ENCODE measurements at regions not wholly inside any gene's neighbourhood (a gene's known extent, or its start where the extent isn't known, plus 50 kb on each side); places are given as distances from the start of the nearest gene placed in this dataset.

DNA sequence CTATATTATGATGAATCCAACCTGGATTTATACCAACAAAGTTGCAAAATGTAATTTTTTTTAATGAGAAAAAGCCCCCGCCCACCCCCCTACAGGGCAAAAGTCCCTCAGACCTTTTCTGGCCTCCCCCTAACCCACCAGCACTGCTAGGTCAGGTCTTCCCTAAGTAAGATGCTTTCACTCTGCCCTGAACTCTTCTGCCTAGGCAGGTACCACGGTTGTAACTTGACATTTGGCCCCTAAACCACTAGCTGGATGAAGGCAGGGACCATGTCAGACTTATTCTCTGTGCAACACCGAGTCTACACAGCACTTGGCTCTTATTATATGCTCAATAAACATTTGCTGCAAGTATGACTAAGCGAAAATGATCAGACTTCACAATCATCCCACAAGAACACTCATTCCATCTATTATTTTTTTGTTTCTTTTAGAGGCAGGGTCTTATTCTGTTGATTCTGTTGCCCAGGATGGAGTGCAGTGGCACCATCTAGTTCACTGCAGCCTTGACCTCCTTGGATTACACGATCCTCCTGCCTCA, 63.2 kb downstream of the SPRING1 start:
- TF ChIP-seq CTCF (conservative IDR thresholded peaks at IDR 0.05; ENCODE audit: low read depth, low read length): no peak
- TF ChIP-seq EZH2 (IDR thresholded peaks at IDR 0.05; ENCODE audit: low read length, unreplicated experiment): no peak
- TF ChIP-seq EZH2phosphoT487 (IDR thresholded peaks at IDR 0.05; ENCODE audit: borderline replicate concordance, low read length): no peak

All from PC-3 (cell line).